ENCODE measurements at regions not wholly inside any gene's neighbourhood (a gene's known extent, or its start where the extent isn't known, plus 50 kb on each side); places are given as distances from the start of the nearest gene placed in this dataset.

DNA sequence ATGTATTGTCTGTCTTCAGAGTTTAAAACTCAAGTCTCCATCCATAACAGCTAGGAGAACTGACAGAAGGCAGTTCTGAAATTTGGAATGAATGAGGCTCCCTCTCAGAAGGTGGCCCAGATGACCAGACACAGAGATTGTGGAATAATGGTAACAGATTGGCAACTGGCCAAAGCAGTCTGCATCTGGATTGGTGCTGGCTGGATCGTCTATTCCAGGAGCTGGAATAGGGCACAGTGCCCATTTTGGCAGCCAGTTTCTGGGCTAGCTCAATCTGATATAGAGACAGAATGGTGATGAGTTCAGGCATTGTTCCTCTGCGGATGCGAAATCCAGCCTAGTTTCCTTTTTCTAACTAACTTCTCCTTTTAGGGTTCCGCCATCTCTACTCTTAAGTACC lies 851.7 kb downstream of the PDCD6IP start:
- DNase-seq (ENCODE audit: low read depth, low spot score) (no peak), ATAC-seq (no peak), FAIRE-seq (no peak)
- Histone ChIP-seq H3K36me3 (ENCODE audit: control insufficient read depth in 2 of 2, insufficient read depth in 2 of 2, low read length in 1 of 2) (no peaks in the 10 kb centered on the region), H3K27ac (ENCODE audit: control insufficient read depth, insufficient read depth) (no peak overlapping the region), H3K9ac (ENCODE audit: control insufficient read depth, insufficient read depth, low read length) (no peak overlapping the region), H3K9me3 (replicated peaks; ENCODE audit: control insufficient read depth, insufficient read depth, low read length) (no peaks in the 10 kb centered on the region), H4K20me1 (ENCODE audit: control insufficient read depth, insufficient read depth) (no peaks in the 10 kb centered on the region), H3K79me2 (ENCODE audit: control insufficient read depth, insufficient read depth, low read length) (no peaks in the 10 kb centered on the region), H2AFZ (ENCODE audit: control insufficient read depth, low read depth, low read length) (no peak overlapping the region), H3K4me3 (no peak overlapping the region), H3K4me1 (ENCODE audit: control insufficient read depth, insufficient read depth, low read length) (no peaks in the 10 kb centered on the region), H3K4me2 (ENCODE audit: control insufficient read depth, insufficient read depth) (no peak overlapping the region), H3K27me3 (replicated peaks in 1 of 2; ENCODE audit: control insufficient read depth in 2 of 2, insufficient read depth in 2 of 2, low read length in 1 of 2) (no peaks in the 10 kb centered on the region)
- ChIA-PET POLR2A (no interaction called here), SMC1A (ENCODE audit: uncharacterized antibody, unreplicated experiment) (no interaction called here), CTCF (no interaction called here), RAD21 (ENCODE audit: unreplicated experiment) (no interaction called here)
- BruUV-seq (replicated peaks): no TSS peak
- no peak for TF ChIP-seq CEBPB (IDR thresholded peaks at IDR 0.05; ENCODE audit: borderline replicate concordance in 1 of 2, low read depth in 2 of 2, low read length in 2 of 2)
- no peak for TF ChIP-seq NR2C1 (IDR thresholded peaks at IDR 0.05)
- no peak for TF ChIP-seq WRNIP1 (IDR thresholded peaks at IDR 0.05; ENCODE audit: borderline replicate concordance, low read depth, low read length)
- TF ChIP-seq, protein P1, sequence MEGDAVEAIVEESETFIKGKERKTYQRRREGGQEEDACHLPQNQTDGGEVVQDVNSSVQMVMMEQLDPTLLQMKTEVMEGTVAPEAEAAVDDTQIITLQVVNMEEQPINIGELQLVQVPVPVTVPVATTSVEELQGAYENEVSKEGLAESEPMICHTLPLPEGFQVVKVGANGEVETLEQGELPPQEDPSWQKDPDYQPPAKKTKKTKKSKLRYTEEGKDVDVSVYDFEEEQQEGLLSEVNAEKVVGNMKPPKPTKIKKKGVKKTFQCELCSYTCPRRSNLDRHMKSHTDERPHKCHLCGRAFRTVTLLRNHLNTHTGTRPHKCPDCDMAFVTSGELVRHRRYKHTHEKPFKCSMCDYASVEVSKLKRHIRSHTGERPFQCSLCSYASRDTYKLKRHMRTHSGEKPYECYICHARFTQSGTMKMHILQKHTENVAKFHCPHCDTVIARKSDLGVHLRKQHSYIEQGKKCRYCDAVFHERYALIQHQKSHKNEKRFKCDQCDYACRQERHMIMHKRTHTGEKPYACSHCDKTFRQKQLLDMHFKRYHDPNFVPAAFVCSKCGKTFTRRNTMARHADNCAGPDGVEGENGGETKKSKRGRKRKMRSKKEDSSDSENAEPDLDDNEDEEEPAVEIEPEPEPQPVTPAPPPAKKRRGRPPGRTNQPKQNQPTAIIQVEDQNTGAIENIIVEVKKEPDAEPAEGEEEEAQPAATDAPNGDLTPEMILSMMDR (IDR thresholded peaks at IDR 0.05 in 2 of 3, conservative IDR thresholded peaks at IDR 0.05 in 1 of 3; ENCODE audit: control insufficient read depth in 2 of 3, extremely low read depth in 1 of 3, insufficient read depth in 1 of 3, low read depth in 3 of 3, low read length in 3 of 3): no peak
- no peak for TF ChIP-seq RELA (IDR thresholded peaks at IDR 0.05; ENCODE audit: borderline replicate concordance, partially characterized antibody)
- in situ Hi-C loops (cut with MboI) (no loop called here), intact Hi-C loops (cut with micrococcal nuclease; ENCODE audit: unreplicated experiment) (no loop called here)
- 78% methylated on average over 4 of the region's 4 CpGs for WGBS (ENCODE audit: insufficient coverage, insufficient replicate concordance, low lambda C conversion rate, missing lambda C conversion rate)

DNA sequence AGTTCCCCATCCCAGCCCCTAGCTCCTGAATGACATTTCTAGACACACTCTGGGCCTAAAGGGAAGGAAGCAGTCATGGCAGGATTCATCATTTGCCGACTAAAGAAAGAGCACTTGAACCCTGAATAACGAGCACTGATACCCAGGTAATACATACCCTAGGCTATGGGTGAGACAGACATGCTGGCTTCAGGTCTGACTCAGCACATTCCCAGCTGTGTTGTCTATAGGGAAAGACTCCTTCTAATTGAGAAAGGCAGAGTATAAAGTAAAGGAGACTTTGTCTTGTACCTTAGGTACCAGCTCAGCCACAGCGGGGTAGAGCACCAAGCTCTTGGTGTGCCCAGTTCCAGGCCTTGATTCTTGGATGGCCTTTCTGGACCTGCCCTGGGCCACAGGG lies 870.5 kb downstream of the PDCD6IP start:
- FAIRE-seq (no peak), DNase-seq (ENCODE audit: low read depth, low spot score) (no peak), ATAC-seq (no peak)
- no peaks in the 10 kb centered on the region for H3K9me3 ChIP-seq (replicated peaks; ENCODE audit: control insufficient read depth, insufficient read depth, low read length)
- TF ChIP-seq EZH2 (IDR thresholded peaks at IDR 0.05; ENCODE audit: borderline replicate concordance, control insufficient read depth, low read depth, low read length): no peak
- no peak overlapping the region for H2AFZ ChIP-seq (ENCODE audit: control insufficient read depth, low read depth, low read length)
- no TSS peak for BruUV-seq (replicated peaks)
- ChIA-PET POLR2A (no interaction called here), RAD21 (ENCODE audit: unreplicated experiment) (no interaction called here), CTCF (interaction anchor here (0.6 to 1.5 kb wide), 2 partner anchors 15 to 1239 kb away, joined by 3 read pairs; no protein-coding TSS in a partner anchor), SMC1A (ENCODE audit: uncharacterized antibody, unreplicated experiment) (no interaction called here)
- no peak overlapping the region for H3K4me2 ChIP-seq (ENCODE audit: control insufficient read depth, insufficient read depth)
- H3K79me2 ChIP-seq (ENCODE audit: control insufficient read depth, insufficient read depth, low read length): no peaks in the 10 kb centered on the region
- in situ Hi-C loops (cut with MboI) (no loop called here), intact Hi-C loops (cut with micrococcal nuclease; ENCODE audit: unreplicated experiment) (no loop called here)
- no peak overlapping the region for H3K27ac ChIP-seq (ENCODE audit: control insufficient read depth, insufficient read depth)
- H3K4me1 ChIP-seq (ENCODE audit: control insufficient read depth, insufficient read depth, low read length): no peaks in the 10 kb centered on the region
- H3K9ac ChIP-seq (ENCODE audit: control insufficient read depth, insufficient read depth, low read length): no peak overlapping the region
- H3K36me3 ChIP-seq (ENCODE audit: control insufficient read depth in 2 of 2, insufficient read depth in 2 of 2, low read length in 1 of 2): no peaks in the 10 kb centered on the region
- H4K20me1 ChIP-seq (ENCODE audit: control insufficient read depth, insufficient read depth): no peaks in the 10 kb centered on the region
- H3K4me3 ChIP-seq: no peak overlapping the region
- H3K27me3 ChIP-seq (replicated peaks in 1 of 2; ENCODE audit: control insufficient read depth in 2 of 2, insufficient read depth in 2 of 2, low read length in 1 of 2): no peaks in the 10 kb centered on the region
- 0% methylated on average over 3 of the region's 3 CpGs for WGBS (ENCODE audit: insufficient coverage, insufficient replicate concordance, low lambda C conversion rate, missing lambda C conversion rate)
